IMR-90 (cell line): ENCODE measurements at regions not wholly inside any gene's neighbourhood (a gene's known extent, or its start where the extent isn't known, plus 50 kb on each side); places are given as distances from the start of the nearest gene placed in this dataset.

ENCODE experiments used
- ATAC-seq: fragments of 200-7000 bp; cut with Tn5 transposase; 2 replicates; pipeline ENCODE4 v1.9.1; 2020; ENCODE audit warnings: low read depth, mild to moderate bottlenecking, moderate library complexity
- BruUV-seq: library from RNA; stranded (reverse); fragments of 400-500 nt; replicated peaks from 2 replicates; lab custom pipeline; 2021; lab: Mats Ljungman, UMichigan
- CTCF ChIA-PET: fragments of 300-600 bp; formaldehyde crosslinking; extraction: SDS; loops from one replicate; lab custom pipeline; 2021; ENCODE audit warnings: antibody characterized with exemption; lab: Yijun Ruan, JAX
- POLR2A ChIA-PET: fragments of 300-600 bp; sonication (Branson Sonifier 250); formaldehyde crosslinking; loops from one replicate; lab custom pipeline; 2022; ENCODE audit warnings: antibody characterized with exemption; ENCODE audit not compliant: unreplicated experiment; lab: Charles Lee
- DNase-seq: peaks from one replicate; pipeline ENCODE4 v3.0.0; 2013
- H2AFZ ChIP-seq: replicated peaks from 2 replicates; pipeline ENCODE3; 2013; ENCODE audit warnings: low read length, mild to moderate bottlenecking; ENCODE audit not compliant: poor library complexity
- H2AK5ac ChIP-seq: 2 replicates; pipeline ENCODE4 v1.6.1; 2013; ENCODE audit warnings: low read depth, low read length, inconsistent platforms
- H2AK9ac ChIP-seq: replicated peaks from 2 replicates; pipeline ENCODE3; 2013; ENCODE audit warnings: mild to moderate bottlenecking, low read depth, low read length, moderate library complexity; ENCODE audit not compliant: poor library complexity
- H2BK120ac ChIP-seq: 2 replicates; pipeline ENCODE4 v1.6.1; 2013; ENCODE audit warnings: low read depth, low read length, inconsistent platforms
- H2BK15ac ChIP-seq: 3 replicates; pipeline ENCODE4 v1.6.1; 2013; ENCODE audit warnings: low read depth, low read length, inconsistent platforms
- H2BK20ac ChIP-seq: 2 replicates; pipeline ENCODE4 v1.6.1; 2013; ENCODE audit warnings: low read depth, mild to moderate bottlenecking, inconsistent platforms, low read length, moderate library complexity
- H2BK5ac ChIP-seq: 2 replicates; pipeline ENCODE4 v1.6.1; 2013; ENCODE audit warnings: mild to moderate bottlenecking, low read depth, low read length, inconsistent platforms; ENCODE audit not compliant: poor library complexity, severe bottlenecking
- H3K14ac ChIP-seq: replicated peaks from 2 replicates; pipeline ENCODE4 v1.6.1; 2013; ENCODE audit warnings: low read depth, low read length, inconsistent platforms
- H3K18ac ChIP-seq: 2 replicates; pipeline ENCODE4 v1.6.1; 2013; ENCODE audit warnings: low read depth, low read length, control low read depth
- H3K23ac ChIP-seq: 2 replicates; pipeline ENCODE4 v1.6.1; 2013; ENCODE audit warnings: low read depth, low read length, inconsistent platforms
- H3K27ac ChIP-seq: 2 replicates; pipeline ENCODE4 v1.5.1; 2013; ENCODE audit warnings: mild to moderate bottlenecking, control low read depth, low read length; ENCODE audit not compliant: insufficient read depth
- H3K27me3 ChIP-seq: 2 replicates; pipeline ENCODE4 v1.6.1; 2013; ENCODE audit warnings: low read length; ENCODE audit not compliant: control insufficient read depth, insufficient read depth
- H3K36me3 ChIP-seq: 2 replicates; pipeline ENCODE4 v1.6.1; 2013; ENCODE audit warnings: low read length, mixed read lengths; ENCODE audit not compliant: control insufficient read depth, insufficient read depth
- H3K4ac ChIP-seq: 2 replicates; pipeline ENCODE4 v1.6.1; 2013; ENCODE audit warnings: low read depth, low read length, inconsistent platforms
- H3K4me1 ChIP-seq: 2 replicates; pipeline ENCODE4 v1.6.1; 2013; ENCODE audit warnings: low read length, mixed read lengths; ENCODE audit not compliant: control insufficient read depth, insufficient read depth
- H3K4me2 ChIP-seq: 2 replicates; pipeline ENCODE4 v1.6.1; 2013; ENCODE audit warnings: low read depth, mild to moderate bottlenecking, control low read depth, low read length, moderate library complexity
- H3K4me3 ChIP-seq: 2 replicates; pipeline ENCODE4 v1.5.1; 2013; ENCODE audit warnings: low read depth, mild to moderate bottlenecking, control low read depth, low read length, moderate library complexity; ENCODE audit not compliant: insufficient read depth
- H3K56ac ChIP-seq: 2 replicates; pipeline ENCODE4 v1.6.1; 2013; ENCODE audit warnings: low read length, inconsistent platforms; ENCODE audit not compliant: insufficient read depth; ENCODE audit errors: extremely low read depth
- H3K79me1 ChIP-seq, 2 experiments: 2 replicates each; pipeline ENCODE4 v1.6.1; 2013; ENCODE audit warnings: low read length in 2 of 2, inconsistent platforms in 1 of 2, low read depth in 1 of 2
- H3K9ac ChIP-seq: 2 replicates; pipeline ENCODE4 v1.6.1; 2013; ENCODE audit warnings: low read depth, low read length, control low read depth
- H3K9me1 ChIP-seq: 2 replicates; pipeline ENCODE4 v1.6.1; 2013; ENCODE audit warnings: low read length, inconsistent platforms; ENCODE audit not compliant: insufficient read depth
- H3K9me3 ChIP-seq: 2 replicates; pipeline ENCODE4 v1.6.1; 2013; ENCODE audit warnings: low read length; ENCODE audit not compliant: control insufficient read depth, insufficient read depth
- H4K20me1 ChIP-seq: 2 replicates; pipeline ENCODE4 v1.6.1; 2013; ENCODE audit warnings: low read length, inconsistent platforms; ENCODE audit not compliant: insufficient read depth
- H4K5ac ChIP-seq: 2 replicates; pipeline ENCODE4 v1.6.1; 2013; ENCODE audit warnings: mild to moderate bottlenecking, low read depth, low read length, control low read depth
- H4K8ac ChIP-seq, 2 experiments: 2 replicates each; pipeline ENCODE4 v1.6.1; 2013; ENCODE audit warnings: low read depth in 2 of 2, low read length in 2 of 2, control low read depth in 1 of 2, inconsistent platforms in 1 of 2
- H4K91ac ChIP-seq: 2 replicates; pipeline ENCODE4 v1.6.1; 2013; ENCODE audit warnings: low read depth, low read length, inconsistent platforms; ENCODE audit not compliant: insufficient read depth
- BHLHE40 ChIP-seq: fragments of 150-350 bp; IDR thresholded peaks from 2 replicates; pipeline ENCODE4 v1.6.1; 2016; ENCODE audit warnings: mild to moderate bottlenecking, low read depth, low read length
- MAFK ChIP-seq: IDR thresholded peaks from 2 replicates; pipeline ENCODE4 v1.6.1; 2012; ENCODE audit warnings: low read depth, low read length, improper control_type of control experiment
- MAZ ChIP-seq: IDR thresholded peaks from 2 replicates; pipeline ENCODE4 v1.6.1; 2012; ENCODE audit warnings: low read depth, mild to moderate bottlenecking, low read length, improper control_type of control experiment, moderate library complexity, borderline replicate concordance
- WGBS, 2 experiments: methylation state at CpG; one replicate each; pipeline versions ENCODE4 v1.1.5 to v1.1.7; 2013; ENCODE audit warnings: missing lambda C conversion rate in 2 of 2; ENCODE audit not compliant: insufficient read length in 1 of 2; ENCODE audit errors: extremely low coverage in 2 of 2; 5-methylcytosine and 5-hydroxymethylcytosine counted together
- dilution Hi-C: fragments of 300-500 bp; cut with HindIII; formaldehyde crosslinking; loops from one replicate; pipeline ENCODE4 v1.14.3; 2018; ENCODE audit warnings: low sequenced_read_pairs; ENCODE audit not compliant: unreplicated experiment
- in situ Hi-C: fragments of 300-500 bp; cut with MboI; formaldehyde crosslinking; loops from 3 replicates; pipeline ENCODE4 v1.14.3; 2019; ENCODE audit warnings: low sequenced_read_pairs, inconsistent platforms, mixed read lengths
- intact Hi-C: fragments of 100-400 bp; cut with micrococcal nuclease; formaldehyde crosslinking; loops from 2 replicates; pipeline ENCODE4 v1.10.0; 2022

GRCh38 chr10:78148216-78148960 lies 114.7 kb downstream of the RPS24 start:
- Histone ChIP-seq H4K91ac (no peak overlapping the region), H3K4ac (no peak overlapping the region), H3K9ac (no peak overlapping the region), H2AK9ac (no peak overlapping the region), H2BK5ac (no peak overlapping the region), H2BK20ac (no peak overlapping the region), H3K18ac (no peak overlapping the region), H4K5ac (no peak overlapping the region), H2AK5ac (no peak overlapping the region), H3K9me3 (peaks cover 2% of the 10 kb centered on the region), H2BK15ac (no peak overlapping the region), H3K36me3 (no peaks in the 10 kb centered on the region), H3K23ac (no peak overlapping the region), H2AFZ (no peak overlapping the region), H2BK120ac (no peak overlapping the region), H3K4me3 (no peak overlapping the region), H4K8ac (no peak overlapping the region), H4K20me1 (no peaks in the 10 kb centered on the region), H3K14ac (no peak overlapping the region), H3K4me2 (no peak overlapping the region), H3K56ac (no peak overlapping the region), H3K9me1 (0 out of 2 replicates have a peak, but pooled peaks cover 3% of the 10 kb centered on the region), H3K27ac (no peak overlapping the region), H3K27me3 (peaks cover 39% of the 10 kb centered on the region), H3K79me1 (no peaks in the 10 kb centered on the region), H3K4me1 (no peaks in the 10 kb centered on the region)
- TF ChIP-seq MAFK (no peak), MAZ (no peak), BHLHE40 (no peak)
- in situ Hi-C loops (no loop called here), intact Hi-C loops (no loop called here), dilution Hi-C loops (no loop called here)
- ATAC-seq (no peak), DNase-seq (no peak)
- BruUV-seq = no TSS peak
- 82% methylated on average over 2 of the region's 7 CpGs; no CpG with 5 or more reads in 1 of the 2 experiments for WGBS, 2 experiments
- ChIA-PET CTCF (interaction anchor here (1.0 kb wide), 1 partner anchor 20 kb away, joined by 4 read pairs; no protein-coding TSS in a partner anchor), POLR2A (no interaction called here)
